Panc1 (cell line): ENCODE measurements at regions not wholly inside any gene's neighbourhood (a gene's known extent, or its start where the extent isn't known, plus 50 kb on each side); places are given as distances from the start of the nearest gene placed in this dataset.

Experiments used
- ATAC-seq: fragments of 200-7000 bp; cut with Tn5 transposase; 2 replicates; pipeline ENCODE4 v1.9.1; 2020; ENCODE audit warnings: mild to moderate bottlenecking, moderate library complexity
- BruUV-seq: library from RNA; stranded (reverse); fragments of 400-500 nt; replicated peaks from 2 replicates; lab custom pipeline; 2021; lab: Mats Ljungman, UMichigan
- CTCF ChIA-PET: fragments of 300-600 bp; sonication (Branson Sonifier 250); formaldehyde crosslinking; loops from one replicate; lab custom pipeline; 2022; ENCODE audit warnings: antibody characterized with exemption; lab: Charles Lee
- POLR2A ChIA-PET: fragments of 300-600 bp; sonication (Branson Sonifier 250); formaldehyde crosslinking; loops from one replicate; lab custom pipeline; 2022; ENCODE audit warnings: antibody characterized with exemption; lab: Charles Lee
- DNase-seq: peaks from one replicate; pipeline ENCODE4 v3.0.0-alpha.2; 2010; ENCODE audit warnings: low read depth, low spot score
- H3K27ac ChIP-seq: 2 replicates; pipeline ENCODE4 v1.5.1; 2011; ENCODE audit warnings: mild to moderate bottlenecking, low read length, inconsistent platforms
- H3K27me3 ChIP-seq: fragments of 200-500 bp; sonication (Bioruptor generic); 2 replicates; pipeline ENCODE4 v1.6.0; 2014; ENCODE audit warnings: low read length, inconsistent platforms; ENCODE audit not compliant: control insufficient read depth, insufficient read depth
- H3K36me3 ChIP-seq: fragments of 200-500 bp; sonication (Bioruptor generic); 2 replicates; pipeline ENCODE4 v1.5.1; 2014; ENCODE audit warnings: inconsistent platforms, mild to moderate bottlenecking, low read length, moderate library complexity; ENCODE audit not compliant: control insufficient read depth, insufficient read depth
- H3K4me1 ChIP-seq: 2 replicates; pipeline ENCODE4 v1.5.1; 2011; ENCODE audit warnings: inconsistent platforms, mild to moderate bottlenecking, low read length, moderate library complexity; ENCODE audit not compliant: control insufficient read depth, insufficient read depth
- H3K4me3 ChIP-seq, 2 experiments: 2 replicates each; pipeline ENCODE4 v1.5.1; 2011 to 2012; ENCODE audit warnings: low read depth in 2 of 2, low read length in 2 of 2, mild to moderate bottlenecking in 2 of 2, inconsistent platforms in 1 of 2, moderate library complexity in 1 of 2
- H3K9me3 ChIP-seq: fragments of 200-500 bp; sonication (Bioruptor generic); 2 replicates; pipeline ENCODE4 v1.5.1; 2014; ENCODE audit warnings: low read depth, mild to moderate bottlenecking, inconsistent platforms, low read length, moderate library complexity; ENCODE audit not compliant: control insufficient read depth, insufficient read depth
- CTCF ChIP-seq: fragments of 450-650 bp; IDR thresholded peaks from 2 replicates; pipeline ENCODE4 v1.5.1; 2017; ENCODE audit warnings: mild to moderate bottlenecking
- POLR2AphosphoS5 ChIP-seq: IDR thresholded peaks from 2 replicates; pipeline ENCODE4 v1.6.1; 2012; ENCODE audit warnings: mild to moderate bottlenecking, low read depth, low read length, moderate library complexity
- REST ChIP-seq, 2 experiments: IDR thresholded peaks; 2 replicates each; pipeline ENCODE4 v1.6.1; 2011 to 2012; ENCODE audit warnings: low read depth in 2 of 2, control low read depth in 1 of 2, low read length in 1 of 2, mild to moderate bottlenecking in 1 of 2, moderate library complexity in 1 of 2; ENCODE audit not compliant: insufficient read depth in 1 of 2
- SIN3A ChIP-seq: IDR thresholded peaks from 2 replicates; pipeline ENCODE4 v1.6.1; 2012; ENCODE audit warnings: low read depth, mild to moderate bottlenecking, low read length, moderate library complexity, borderline replicate concordance; ENCODE audit not compliant: insufficient read depth
- TCF7L2 ChIP-seq: IDR thresholded peaks from 2 replicates; pipeline ENCODE4 v1.6.1; 2011; ENCODE audit warnings: mild to moderate bottlenecking, low read depth, low read length, inconsistent platforms
- in situ Hi-C: cut with HindIII; loops from 2 replicates; pipeline ENCODE4 v1.10.0; 2016; ENCODE audit warnings: low sequenced_read_pairs, low pct_unique_long_range_greater_than_20kb
- intact Hi-C: fragments of 100-400 bp; cut with micrococcal nuclease; formaldehyde crosslinking; loops from one replicate; pipeline ENCODE4 v1.10.0; 2022; ENCODE audit not compliant: unreplicated experiment

- ATAC-seq (no peak), DNase-seq (no peak)
- TF ChIP-seq POLR2AphosphoS5: no peak
- TF ChIP-seq TCF7L2: no peak
- TF ChIP-seq REST (IDR thresholded peaks at IDR 0.05; ENCODE audit: insufficient read depth in 1 of 2, low read depth in 2 of 2, low read length in 1 of 2): no peak
- Histone ChIP-seq H3K36me3 (no peaks in the 10 kb centered on the region), H3K4me1 (no peaks in the 10 kb centered on the region), H3K4me3 (no peak overlapping the region), H3K27ac (no peak overlapping the region), H3K9me3 (no peaks in the 10 kb centered on the region), H3K27me3 (no peaks in the 10 kb centered on the region)
- BruUV-seq: no TSS peak
- intact Hi-C loops: no loop called here
- ChIA-PET POLR2A (no interaction called here), CTCF (no interaction called here)
- in situ Hi-C loops: no loop called here
Measured at GRCh38 chr3:117117188-117117936, 407.8 kb downstream of the TUSC7 start.

GRCh38 chr3:117118604-117119003, 409.0 kb downstream of the TUSC7 start:
- BruUV-seq: no TSS peak
- intact Hi-C loops: no loop called here
- ChIA-PET POLR2A (no interaction called here), CTCF (no interaction called here)
- Histone ChIP-seq H3K27ac (no peak overlapping the region), H3K4me3 (no peak overlapping the region), H3K9me3 (no peaks in the 10 kb centered on the region), H3K27me3 (no peaks in the 10 kb centered on the region), H3K36me3 (no peaks in the 10 kb centered on the region), H3K4me1 (no peaks in the 10 kb centered on the region)
- DNase-seq (no peak), ATAC-seq (no peak)
- in situ Hi-C loops: no loop called here
- TF ChIP-seq TCF7L2 (no peak), POLR2AphosphoS5 (no peak), CTCF (no peak), REST (IDR thresholded peaks at IDR 0.05; ENCODE audit: insufficient read depth in 1 of 2, low read depth in 2 of 2, low read length in 1 of 2) (no peak), SIN3A (no peak)
